ENCODE measurements at regions not wholly inside any gene's neighbourhood (a gene's known extent, or its start where the extent isn't known, plus 50 kb on each side); places are given as distances from the start of the nearest gene placed in this dataset.
"Not testable (repeated sequence)": the region's sequence is repeated elsewhere in the genome, so short reads cannot be mapped to it uniquely, and the experiment has no call there.

- ATAC-seq (ENCODE audit: low FRiP score in 2 of 2) = no peak
- Histone ChIP-seq H3K4me3 (no peak overlapping the region), H3K9me3 (peaks cover 0 to 18% (median 8%) of the 10 kb centered on the region in 4 donors), H3K27ac (no peak overlapping the region), H3K36me3 (no peaks in the 10 kb centered on the region), H3K27me3 (no peaks in the 10 kb centered on the region), H3K4me1 (no peaks in the 10 kb centered on the region)
- no peak for DNase-seq
- no peak for TF ChIP-seq EP300 (IDR thresholded peaks at IDR 0.05)
- TF ChIP-seq POLR2A (IDR thresholded peaks at IDR 0.05) = no peak
- TF ChIP-seq CTCF (IDR thresholded peaks at IDR 0.05) = no peak
- TF ChIP-seq POLR2AphosphoS5 (IDR thresholded peaks at IDR 0.05) = no peak
Observed at GRCh38 chr7:136266457-136266856, 289.3 kb upstream of the MTPN start.

- H3K27me3 ChIP-seq = not testable (repeated sequence)
Observed at GRCh38 chr7:136264304-136264703, 287.1 kb upstream of the MTPN start.

GRCh38 chr7:136263112-136263860 is 286.1 kb upstream of the MTPN start:
- 61 to 66% methylated on average over 4 of the region's 4 CpGs for WGBS, 2 donors
- not testable (repeated sequence) for H3K36me3 ChIP-seq; ATAC-seq (ENCODE audit: low FRiP score in 2 of 2); H3K27ac ChIP-seq; H3K4me3 ChIP-seq; DNase-seq; H3K27me3 ChIP-seq; H3K4me1 ChIP-seq
- H3K9me3 ChIP-seq = peaks cover 0 to 28% (median 8%) of the 10 kb centered on the region in 4 donors

More at GRCh38 chr7:136264304-136264703, 287.1 kb upstream of the MTPN start:
- DNase-seq; H3K4me3 ChIP-seq; H3K4me1 ChIP-seq; H3K27ac ChIP-seq; H3K36me3 ChIP-seq; ATAC-seq (ENCODE audit: low FRiP score in 2 of 2): not testable (repeated sequence)
- H3K9me3 ChIP-seq = peaks cover 0 to 28% (median 8%) of the 10 kb centered on the region in 4 donors
- 61 to 65% methylated on average over 5 of the region's 5 CpGs for WGBS, 2 donors

GRCh38 chr7:136260591-136260990 is 283.4 kb upstream of the MTPN start:
- WGBS, 2 donors = 93 to 95% methylated on average over 3 of the region's 3 CpGs
- not testable (repeated sequence) for H3K4me3 ChIP-seq; ATAC-seq (ENCODE audit: low FRiP score in 2 of 2)

GRCh38 chr7:136259074-136259473 is 281.9 kb upstream of the MTPN start:
- no peaks in the 10 kb centered on the region for H3K27me3 ChIP-seq
- DNase-seq = no peak
- no peak overlapping the region for H3K4me3 ChIP-seq
- H3K4me1 ChIP-seq = no peaks in the 10 kb centered on the region
- no peak overlapping the region for H3K27ac ChIP-seq
- no peak for ATAC-seq (ENCODE audit: low FRiP score in 2 of 2)
- peaks cover 0 to 18% (median 2%) of the 10 kb centered on the region in 4 donors for H3K9me3 ChIP-seq
- 89 to 90% methylated on average over 4 of the region's 4 CpGs for WGBS, 2 donors
- TF ChIP-seq POLR2A (IDR thresholded peaks at IDR 0.05) (no peak), POLR2AphosphoS5 (IDR thresholded peaks at IDR 0.05) (no peak), CTCF (IDR thresholded peaks at IDR 0.05) (no peak), EP300 (IDR thresholded peaks at IDR 0.05) (no peak)
- no peaks in the 10 kb centered on the region for H3K36me3 ChIP-seq

More at GRCh38 chr7:136260591-136260990, 283.4 kb upstream of the MTPN start:
- not testable (repeated sequence) for DNase-seq, H3K27me3 ChIP-seq, H3K27ac ChIP-seq, H3K36me3 ChIP-seq, H3K4me1 ChIP-seq
- peaks cover 0 to 28% (median 8%) of the 10 kb centered on the region in 4 donors for H3K9me3 ChIP-seq

GRCh38 chr7:136256491-136256890 is 279.3 kb upstream of the MTPN start:
- Histone ChIP-seq H3K27ac (no peak overlapping the region), H3K4me1 (no peaks in the 10 kb centered on the region), H3K4me3 (no peak overlapping the region), H3K9me3 (peaks cover 0 to 10% (median 0%) of the 10 kb centered on the region in 4 donors), H3K27me3 (no peaks in the 10 kb centered on the region), H3K36me3 (no peaks in the 10 kb centered on the region)
- DNase-seq = no peak
- no peak for ATAC-seq (ENCODE audit: low FRiP score in 2 of 2)
- 80 to 83% methylated on average over 3 of the region's 3 CpGs for WGBS, 2 donors
- TF ChIP-seq POLR2AphosphoS5 (IDR thresholded peaks at IDR 0.05) (no peak), CTCF (IDR thresholded peaks at IDR 0.05) (no peak), POLR2A (IDR thresholded peaks at IDR 0.05) (no peak), EP300 (IDR thresholded peaks at IDR 0.05) (no peak)

All from upper lobe of left lung (tissue), 6 donors.